DND-41 (cell line): ENCODE measurements at regions not wholly inside any gene's neighbourhood (a gene's known extent, or its start where the extent isn't known, plus 50 kb on each side); places are given as distances from the start of the nearest gene placed in this dataset.

ENCODE experiments used
- ATAC-seq: fragments of 200-7000 bp; cut with Tn5 transposase; 3 replicates; pipeline ENCODE4 v1.9.1; 2021; ENCODE audit warnings: low read depth; ENCODE audit not compliant: insufficient read depth
- DNase-seq: peaks from one replicate; pipeline ENCODE4 v3.0.0-alpha.2; 2020
- H2AFZ ChIP-seq: 2 replicates; pipeline ENCODE4 v1.6.0; 2012; ENCODE audit warnings: low read depth, low read length
- H3K27ac ChIP-seq: 2 replicates; pipeline ENCODE4 v1.5.1; 2012; ENCODE audit warnings: low read length, inconsistent platforms
- H3K27me3 ChIP-seq: fragments of 200-600 bp; sonication (generic); 2 replicates; pipeline ENCODE4 v1.6.0; 2012; ENCODE audit warnings: low read length, mild to moderate bottlenecking, inconsistent platforms; ENCODE audit not compliant: insufficient read depth, poor library complexity
- H3K36me3 ChIP-seq: 2 replicates; pipeline ENCODE4 v1.5.1; 2012; ENCODE audit warnings: low read length, inconsistent platforms; ENCODE audit not compliant: insufficient read depth
- H3K4me1 ChIP-seq: 2 replicates; pipeline ENCODE4 v1.5.1; 2012; ENCODE audit warnings: mild to moderate bottlenecking, low read length; ENCODE audit not compliant: insufficient read depth
- H3K4me2 ChIP-seq: 2 replicates; pipeline ENCODE4 v1.6.0; 2012; ENCODE audit warnings: mild to moderate bottlenecking, moderate library complexity, low read length, inconsistent platforms; ENCODE audit not compliant: insufficient read depth
- H3K4me3 ChIP-seq, 2 experiments: fragments of 200-600 bp in 1 of 2; shearing (Covaris generic) in 1 of 2; 2 replicates each; pipeline ENCODE4 v1.5.1; 2012 to 2016; ENCODE audit warnings: inconsistent platforms in 2 of 2, low read length in 2 of 2, mild to moderate bottlenecking in 2 of 2, low read depth in 1 of 2, moderate library complexity in 1 of 2
- H3K79me2 ChIP-seq: 2 replicates; pipeline ENCODE4 v1.6.0; 2012; ENCODE audit warnings: low read length, inconsistent platforms; ENCODE audit not compliant: insufficient read depth
- H3K9ac ChIP-seq: 2 replicates; pipeline ENCODE4 v1.6.0; 2012; ENCODE audit warnings: low read depth, mild to moderate bottlenecking, inconsistent platforms, low read length, moderate library complexity
- H3K9me3 ChIP-seq: 2 replicates; pipeline ENCODE4 v1.5.1; 2012; ENCODE audit warnings: low read length, moderate library complexity, mild to moderate bottlenecking, inconsistent platforms; ENCODE audit not compliant: insufficient read depth, severe bottlenecking
- H4K20me1 ChIP-seq: 2 replicates; pipeline ENCODE4 v1.6.0; 2012; ENCODE audit warnings: low read length; ENCODE audit not compliant: insufficient read depth
- CTCF ChIP-seq: IDR thresholded peaks from 2 replicates; pipeline ENCODE4 v1.5.1; 2012; ENCODE audit warnings: borderline replicate concordance, low read length, moderate library complexity, mild to moderate bottlenecking; ENCODE audit not compliant: poor library complexity, severe bottlenecking; ENCODE audit errors: extremely low read depth
- EZH2 ChIP-seq: IDR thresholded peaks from 3 replicates; pipeline ENCODE4 v1.6.1; 2012; ENCODE audit warnings: borderline replicate concordance, low read depth, mild to moderate bottlenecking, moderate library complexity, low read length, inconsistent platforms; ENCODE audit not compliant: severe bottlenecking

GRCh38 chr3:31009881-31010280, 115.4 kb upstream of the GADL1 start:
- no peak overlapping the region for H3K4me3 ChIP-seq
- no peaks in the 10 kb centered on the region for H3K9me3 ChIP-seq
- H4K20me1 ChIP-seq = no peaks in the 10 kb centered on the region
- peaks cover 13% of the 10 kb centered on the region for H3K4me1 ChIP-seq
- ATAC-seq (no peak), DNase-seq (no peak)
- no peak overlapping the region for H3K27ac ChIP-seq
- TF ChIP-seq EZH2 (no peak), CTCF (no peak)
- no peaks in the 10 kb centered on the region for H3K27me3 ChIP-seq
- no peak overlapping the region; the same call in 1 of the 2 replicates for H2AFZ ChIP-seq
- no peak overlapping the region for H3K9ac ChIP-seq
- no peaks in the 10 kb centered on the region for H3K79me2 ChIP-seq
- no peak overlapping the region for H3K4me2 ChIP-seq
- no peaks in the 10 kb centered on the region for H3K36me3 ChIP-seq

GRCh38 chr3:31010491-31010890, 116.0 kb upstream of the GADL1 start:
- Histone ChIP-seq H3K27me3 (no peaks in the 10 kb centered on the region), H3K27ac (no peak overlapping the region), H2AFZ (no peak overlapping the region), H3K4me1 (peaks cover 13% of the 10 kb centered on the region), H3K4me3 (no peak overlapping the region), H3K4me2 (no peak overlapping the region), H3K36me3 (no peaks in the 10 kb centered on the region), H3K9me3 (no peaks in the 10 kb centered on the region), H4K20me1 (no peaks in the 10 kb centered on the region), H3K9ac (no peak overlapping the region), H3K79me2 (no peaks in the 10 kb centered on the region)
- TF ChIP-seq CTCF = no peak
- TF ChIP-seq EZH2 = no peak
- DNase-seq (no peak), ATAC-seq (no peak)

GRCh38 chr3:31011380-31011779, 116.9 kb upstream of the GADL1 start:
- no peaks in the 10 kb centered on the region for H3K27me3 ChIP-seq
- no peaks in the 10 kb centered on the region for H3K9me3 ChIP-seq
- H3K79me2 ChIP-seq = no peaks in the 10 kb centered on the region
- no peak for ATAC-seq
- H3K4me3 ChIP-seq = no peak overlapping the region
- no peak overlapping the region for H3K4me2 ChIP-seq
- H4K20me1 ChIP-seq = no peaks in the 10 kb centered on the region
- no peak overlapping the region for H2AFZ ChIP-seq
- no peak overlapping the region for H3K27ac ChIP-seq
- no peak for DNase-seq
- peaks cover 13% of the 10 kb centered on the region for H3K4me1 ChIP-seq
- no peaks in the 10 kb centered on the region for H3K36me3 ChIP-seq
- no peak overlapping the region for H3K9ac ChIP-seq
- TF ChIP-seq CTCF = no peak
- no peak for TF ChIP-seq EZH2

- Histone ChIP-seq H3K4me1 (peaks cover 13% of the 10 kb centered on the region), H3K4me3 (no peak overlapping the region), H3K4me2 (no peak overlapping the region), H2AFZ (no peak overlapping the region), H3K79me2 (no peaks in the 10 kb centered on the region), H3K27ac (no peak overlapping the region), H3K27me3 (no peaks in the 10 kb centered on the region), H3K9me3 (no peaks in the 10 kb centered on the region), H3K9ac (no peak overlapping the region), H4K20me1 (no peaks in the 10 kb centered on the region), H3K36me3 (no peaks in the 10 kb centered on the region)
- ATAC-seq (no peak), DNase-seq (no peak)
- no peak for TF ChIP-seq CTCF
- no peak for TF ChIP-seq EZH2
Observed at GRCh38 chr3:31013090-31013489, 118.6 kb upstream of the GADL1 start.
